ENCODE measurements at regions not wholly inside any gene's neighbourhood (a gene's known extent, or its start where the extent isn't known, plus 50 kb on each side); places are given as distances from the start of the nearest gene placed in this dataset.

- no peaks in the 10 kb centered on the region for H3K27me3 ChIP-seq (ENCODE audit: control insufficient read depth, insufficient read depth, low read length)
- no peaks in the 10 kb centered on the region for H3K4me1 ChIP-seq (ENCODE audit: control insufficient read depth, insufficient read depth, low read length)
- no peak overlapping the region for H3K9ac ChIP-seq (ENCODE audit: low read depth, low read length)
- H3K36me3 ChIP-seq (ENCODE audit: control insufficient read depth, insufficient read depth, low read length): no peaks in the 10 kb centered on the region
- no peaks in the 10 kb centered on the region for H3K9me3 ChIP-seq (ENCODE audit: control insufficient read depth, insufficient read depth, low read length)
- no peak overlapping the region for H3K4me3 ChIP-seq (ENCODE audit: low read depth, low read length)
These were observed 1971.7 kb downstream of the SUCLG1 start for GRCh38 chr2:82487354-82487753.

- Histone ChIP-seq H3K27me3 (ENCODE audit: control insufficient read depth, insufficient read depth, low read length) (no peaks in the 10 kb centered on the region), H3K4me3 (ENCODE audit: low read depth, low read length) (no peak overlapping the region), H3K4me1 (ENCODE audit: control insufficient read depth, insufficient read depth, low read length) (no peaks in the 10 kb centered on the region), H3K9ac (ENCODE audit: low read depth, low read length) (no peak overlapping the region), H3K9me3 (ENCODE audit: control insufficient read depth, insufficient read depth, low read length) (no peaks in the 10 kb centered on the region), H3K36me3 (ENCODE audit: control insufficient read depth, insufficient read depth, low read length) (no peaks in the 10 kb centered on the region)
These were observed 1973.4 kb downstream of the SUCLG1 start for GRCh38 chr2:82485701-82486100.

GRCh38 chr2:82481207-82481606, 1977.9 kb downstream of the SUCLG1 start:
- Histone ChIP-seq H3K9me3 (ENCODE audit: control insufficient read depth, insufficient read depth, low read length) (no peaks in the 10 kb centered on the region), H3K36me3 (ENCODE audit: control insufficient read depth, insufficient read depth, low read length) (no peaks in the 10 kb centered on the region), H3K9ac (ENCODE audit: low read depth, low read length) (no peak overlapping the region), H3K4me1 (ENCODE audit: control insufficient read depth, insufficient read depth, low read length) (no peaks in the 10 kb centered on the region), H3K27me3 (ENCODE audit: control insufficient read depth, insufficient read depth, low read length) (no peaks in the 10 kb centered on the region), H3K4me3 (ENCODE audit: low read depth, low read length) (no peak overlapping the region)

GRCh38 chr2:82478641-82479040, 1980.4 kb downstream of the SUCLG1 start:
- H3K4me1 ChIP-seq (ENCODE audit: control insufficient read depth, insufficient read depth, low read length): no peaks in the 10 kb centered on the region
- no peak overlapping the region for H3K9ac ChIP-seq (ENCODE audit: low read depth, low read length)
- H3K27me3 ChIP-seq (ENCODE audit: control insufficient read depth, insufficient read depth, low read length): no peaks in the 10 kb centered on the region
- no peak overlapping the region for H3K4me3 ChIP-seq (ENCODE audit: low read depth, low read length)
- no peaks in the 10 kb centered on the region for H3K9me3 ChIP-seq (ENCODE audit: control insufficient read depth, insufficient read depth, low read length)
- no peaks in the 10 kb centered on the region for H3K36me3 ChIP-seq (ENCODE audit: control insufficient read depth, insufficient read depth, low read length)

GRCh38 chr2:82476094-82476493, 1983.0 kb downstream of the SUCLG1 start:
- no peak overlapping the region for H3K9ac ChIP-seq (ENCODE audit: low read depth, low read length)
- no peaks in the 10 kb centered on the region for H3K4me1 ChIP-seq (ENCODE audit: control insufficient read depth, insufficient read depth, low read length)
- H3K9me3 ChIP-seq (ENCODE audit: control insufficient read depth, insufficient read depth, low read length): no peaks in the 10 kb centered on the region
- H3K27me3 ChIP-seq (ENCODE audit: control insufficient read depth, insufficient read depth, low read length): no peaks in the 10 kb centered on the region
- H3K36me3 ChIP-seq (ENCODE audit: control insufficient read depth, insufficient read depth, low read length): no peaks in the 10 kb centered on the region
- no peak overlapping the region for H3K4me3 ChIP-seq (ENCODE audit: low read depth, low read length)

GRCh38 chr2:82428251-82428650, 2030.8 kb downstream of the SUCLG1 start:
- no peaks in the 10 kb centered on the region for H3K36me3 ChIP-seq (ENCODE audit: control insufficient read depth, insufficient read depth, low read length)
- no peak overlapping the region for H3K9ac ChIP-seq (ENCODE audit: low read depth, low read length)
- no peaks in the 10 kb centered on the region for H3K27me3 ChIP-seq (ENCODE audit: control insufficient read depth, insufficient read depth, low read length)
- H3K9me3 ChIP-seq (ENCODE audit: control insufficient read depth, insufficient read depth, low read length): no peaks in the 10 kb centered on the region
- no peak overlapping the region for H3K4me3 ChIP-seq (ENCODE audit: low read depth, low read length)
- H3K4me1 ChIP-seq (ENCODE audit: control insufficient read depth, insufficient read depth, low read length): no peaks in the 10 kb centered on the region

GRCh38 chr2:82412021-82412420, 2047.1 kb downstream of the SUCLG1 start:
- Histone ChIP-seq H3K4me3 (ENCODE audit: low read depth, low read length) (no peak overlapping the region), H3K4me1 (ENCODE audit: control insufficient read depth, insufficient read depth, low read length) (no peaks in the 10 kb centered on the region), H3K9me3 (ENCODE audit: control insufficient read depth, insufficient read depth, low read length) (no peaks in the 10 kb centered on the region), H3K9ac (ENCODE audit: low read depth, low read length) (no peak overlapping the region), H3K36me3 (ENCODE audit: control insufficient read depth, insufficient read depth, low read length) (no peaks in the 10 kb centered on the region), H3K27me3 (ENCODE audit: control insufficient read depth, insufficient read depth, low read length) (no peaks in the 10 kb centered on the region)

GRCh38 chr2:82411071-82411470, 2048.0 kb downstream of the SUCLG1 start:
- Histone ChIP-seq H3K9ac (ENCODE audit: low read depth, low read length) (no peak overlapping the region), H3K27me3 (ENCODE audit: control insufficient read depth, insufficient read depth, low read length) (no peaks in the 10 kb centered on the region), H3K36me3 (ENCODE audit: control insufficient read depth, insufficient read depth, low read length) (no peaks in the 10 kb centered on the region), H3K9me3 (ENCODE audit: control insufficient read depth, insufficient read depth, low read length) (no peaks in the 10 kb centered on the region), H3K4me3 (ENCODE audit: low read depth, low read length) (no peak overlapping the region), H3K4me1 (ENCODE audit: control insufficient read depth, insufficient read depth, low read length) (no peaks in the 10 kb centered on the region)

GRCh38 chr2:82395531-82395930, 2063.5 kb downstream of the SUCLG1 start:
- Histone ChIP-seq H3K4me1 (ENCODE audit: control insufficient read depth, insufficient read depth, low read length) (peaks cover 2% of the 10 kb centered on the region), H3K36me3 (ENCODE audit: control insufficient read depth, insufficient read depth, low read length) (no peaks in the 10 kb centered on the region), H3K27me3 (ENCODE audit: control insufficient read depth, insufficient read depth, low read length) (no peaks in the 10 kb centered on the region), H3K9ac (ENCODE audit: low read depth, low read length) (no peak overlapping the region), H3K9me3 (ENCODE audit: control insufficient read depth, insufficient read depth, low read length) (no peaks in the 10 kb centered on the region), H3K4me3 (ENCODE audit: low read depth, low read length) (no peak overlapping the region)

- H3K9ac ChIP-seq (ENCODE audit: low read depth, low read length): no peak overlapping the region
- no peaks in the 10 kb centered on the region for H3K27me3 ChIP-seq (ENCODE audit: control insufficient read depth, insufficient read depth, low read length)
- H3K9me3 ChIP-seq (ENCODE audit: control insufficient read depth, insufficient read depth, low read length): no peaks in the 10 kb centered on the region
- H3K36me3 ChIP-seq (ENCODE audit: control insufficient read depth, insufficient read depth, low read length): no peaks in the 10 kb centered on the region
- peaks cover 2% of the 10 kb centered on the region for H3K4me1 ChIP-seq (ENCODE audit: control insufficient read depth, insufficient read depth, low read length)
- H3K4me3 ChIP-seq (ENCODE audit: low read depth, low read length): no peak overlapping the region
These were observed 2067.7 kb downstream of the SUCLG1 start for GRCh38 chr2:82391386-82391785.

- no peak overlapping the region for H3K9ac ChIP-seq (ENCODE audit: low read depth, low read length)
- no peaks in the 10 kb centered on the region for H3K27me3 ChIP-seq (ENCODE audit: control insufficient read depth, insufficient read depth, low read length)
- no peaks in the 10 kb centered on the region for H3K36me3 ChIP-seq (ENCODE audit: control insufficient read depth, insufficient read depth, low read length)
- H3K9me3 ChIP-seq (ENCODE audit: control insufficient read depth, insufficient read depth, low read length): no peaks in the 10 kb centered on the region
- H3K4me3 ChIP-seq (ENCODE audit: low read depth, low read length): no peak overlapping the region
- no peaks in the 10 kb centered on the region for H3K4me1 ChIP-seq (ENCODE audit: control insufficient read depth, insufficient read depth, low read length)
These were observed 2051.1 kb upstream of the LRRTM1 start for GRCh38 chr2:82355622-82356021.

- no peak overlapping the region for H3K4me3 ChIP-seq (ENCODE audit: low read depth, low read length)
- no peaks in the 10 kb centered on the region for H3K27me3 ChIP-seq (ENCODE audit: control insufficient read depth, insufficient read depth, low read length)
- no peaks in the 10 kb centered on the region for H3K9me3 ChIP-seq (ENCODE audit: control insufficient read depth, insufficient read depth, low read length)
- H3K9ac ChIP-seq (ENCODE audit: low read depth, low read length): no peak overlapping the region
- H3K36me3 ChIP-seq (ENCODE audit: control insufficient read depth, insufficient read depth, low read length): no peaks in the 10 kb centered on the region
- H3K4me1 ChIP-seq (ENCODE audit: control insufficient read depth, insufficient read depth, low read length): no peaks in the 10 kb centered on the region
These were observed 2041.4 kb upstream of the LRRTM1 start for GRCh38 chr2:82345910-82346309.

- H3K4me1 ChIP-seq (ENCODE audit: control insufficient read depth, insufficient read depth, low read length): no peaks in the 10 kb centered on the region
- no peaks in the 10 kb centered on the region for H3K27me3 ChIP-seq (ENCODE audit: control insufficient read depth, insufficient read depth, low read length)
- no peak overlapping the region for H3K4me3 ChIP-seq (ENCODE audit: low read depth, low read length)
- H3K36me3 ChIP-seq (ENCODE audit: control insufficient read depth, insufficient read depth, low read length): no peaks in the 10 kb centered on the region
- no peak overlapping the region for H3K9ac ChIP-seq (ENCODE audit: low read depth, low read length)
- H3K9me3 ChIP-seq (ENCODE audit: control insufficient read depth, insufficient read depth, low read length): no peaks in the 10 kb centered on the region
These were observed 2040.1 kb upstream of the LRRTM1 start for GRCh38 chr2:82344670-82345069.
